Mesothelial cell of epicardium (in vitro differentiated cells): ENCODE measurements at regions not wholly inside any gene's neighbourhood (a gene's known extent, or its start where the extent isn't known, plus 50 kb on each side); places are given as distances from the start of the nearest gene placed in this dataset.
A peak's percentile ranks its signal among the peaks of the same experiment; 100 is the strongest.

Experiments
- DNase-seq, 2 experiments: peaks; one replicate each; pipeline ENCODE4 v3.0.0; 2021; ENCODE audit warnings: low spot score in 2 of 2; ENCODE audit not compliant: unreplicated experiment in 2 of 2
- H3K27ac Mint-ChIP-seq: 2 replicates; pipeline ENCODE4 v1.8.0; 2021; ENCODE audit warnings: mixed read lengths
- H3K27me3 Mint-ChIP-seq: 2 replicates; pipeline ENCODE4 v1.8.0; 2021; ENCODE audit warnings: low read depth, mixed read lengths
- H3K36me3 Mint-ChIP-seq: 2 replicates; pipeline ENCODE4 v1.8.0; 2021; ENCODE audit warnings: mixed read lengths
- H3K4me1 Mint-ChIP-seq: 2 replicates; pipeline ENCODE4 v1.8.0; 2021; ENCODE audit warnings: mixed read lengths
- H3K4me3 Mint-ChIP-seq: 2 replicates; pipeline ENCODE4 v1.8.0; 2021; ENCODE audit warnings: mild to moderate bottlenecking, moderate library complexity, mixed read lengths
- H3K9me3 Mint-ChIP-seq: 2 replicates; pipeline ENCODE4 v1.8.0; 2021; ENCODE audit warnings: mixed read lengths
- CTCF ChIP-seq: fragments of 200-600 bp; sonication (generic); IDR thresholded peaks from one replicate; pipeline ENCODE4 v1.5.0; 2021; ENCODE audit warnings: antibody characterized with exemption; ENCODE audit not compliant: unreplicated experiment

GRCh38 chr10:130357226-130357625 is 221.0 kb downstream of the GLRX3 start:
- Mint-ChIP-seq H3K36me3 (no peaks in the 10 kb centered on the region), H3K4me1 (peaks cover 12% of the 10 kb centered on the region), H3K27me3 (peaks cover 57% of the 10 kb centered on the region), H3K27ac (no peak overlapping the region), H3K4me3 (no peak overlapping the region), H3K9me3 (no peaks in the 10 kb centered on the region)
- no peak for DNase-seq
- TF ChIP-seq CTCF: no peak

DNA sequence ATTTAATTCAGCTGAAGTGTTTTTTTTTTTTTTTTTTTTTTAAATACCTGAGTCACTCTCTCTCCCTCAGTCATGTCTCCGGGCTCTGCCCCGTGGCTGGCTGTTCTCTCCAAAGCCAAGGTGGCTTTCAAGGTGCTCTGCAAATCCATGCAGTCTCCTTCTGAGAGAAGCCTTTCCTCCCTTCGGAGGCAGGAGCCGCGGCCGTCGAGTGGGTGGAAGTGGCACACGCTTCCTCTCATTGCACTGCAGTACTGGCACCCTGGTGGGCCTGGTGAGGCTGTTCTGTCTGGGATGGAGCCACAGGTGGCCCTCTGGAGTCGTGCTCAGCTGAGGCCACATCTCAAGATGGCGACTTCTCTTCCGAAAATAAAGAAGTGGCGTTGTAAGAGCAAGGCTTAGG is 221.8 kb downstream of the GLRX3 start:
- no peak for TF ChIP-seq CTCF
- H3K36me3 Mint-ChIP-seq: no peaks in the 10 kb centered on the region
- no peak for DNase-seq

DNA sequence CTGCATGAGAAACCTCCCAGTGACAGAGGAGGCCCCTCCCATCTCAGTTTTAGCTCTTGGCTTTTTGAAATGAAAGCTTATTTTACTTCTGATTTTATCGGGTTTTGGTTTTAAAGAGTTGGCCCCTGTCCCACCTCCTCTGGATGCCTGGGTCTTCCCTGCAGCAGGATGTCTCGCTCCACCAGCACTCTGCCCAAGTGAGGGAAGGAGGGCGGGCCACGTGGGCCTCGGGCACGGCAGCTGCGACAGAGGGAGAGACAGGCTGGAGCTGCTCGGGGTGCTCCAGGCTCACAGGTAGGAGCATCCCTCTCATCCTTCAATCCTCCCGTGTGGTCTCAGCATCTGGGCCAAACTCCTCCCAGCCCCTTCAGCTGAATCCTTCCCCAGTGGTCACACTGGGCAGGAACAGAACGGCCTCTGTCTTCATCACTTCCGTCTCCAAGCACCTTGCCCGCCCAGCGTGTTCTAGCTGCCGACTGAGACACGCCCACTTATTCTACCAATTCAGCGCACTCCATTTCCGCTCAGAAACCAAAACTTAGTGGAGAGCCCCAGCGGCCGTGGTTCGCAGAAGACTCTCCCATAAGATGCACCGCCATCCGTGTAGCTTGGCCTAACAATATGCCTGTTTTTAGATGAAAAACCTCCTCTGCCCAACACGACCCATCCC is 222.9 kb downstream of the GLRX3 start:
- TF ChIP-seq CTCF: no peak
- peaks cover 68% of the 10 kb centered on the region for H3K27me3 Mint-ChIP-seq
- no peaks in the 10 kb centered on the region for H3K36me3 Mint-ChIP-seq
- H3K4me1 Mint-ChIP-seq: peaks cover 21% of the 10 kb centered on the region
- H3K27ac Mint-ChIP-seq: no peak overlapping the region
- DNase-seq: no peak
- no peaks in the 10 kb centered on the region for H3K9me3 Mint-ChIP-seq
- H3K4me3 Mint-ChIP-seq: no peak overlapping the region

More for the DNA sequence above, 221.8 kb downstream of the GLRX3 start:
- Mint-ChIP-seq H3K27me3 (peaks cover 64% of the 10 kb centered on the region), H3K4me3 (no peak overlapping the region), H3K4me1 (peaks cover 19% of the 10 kb centered on the region), H3K9me3 (no peaks in the 10 kb centered on the region), H3K27ac (no peak overlapping the region)

DNA sequence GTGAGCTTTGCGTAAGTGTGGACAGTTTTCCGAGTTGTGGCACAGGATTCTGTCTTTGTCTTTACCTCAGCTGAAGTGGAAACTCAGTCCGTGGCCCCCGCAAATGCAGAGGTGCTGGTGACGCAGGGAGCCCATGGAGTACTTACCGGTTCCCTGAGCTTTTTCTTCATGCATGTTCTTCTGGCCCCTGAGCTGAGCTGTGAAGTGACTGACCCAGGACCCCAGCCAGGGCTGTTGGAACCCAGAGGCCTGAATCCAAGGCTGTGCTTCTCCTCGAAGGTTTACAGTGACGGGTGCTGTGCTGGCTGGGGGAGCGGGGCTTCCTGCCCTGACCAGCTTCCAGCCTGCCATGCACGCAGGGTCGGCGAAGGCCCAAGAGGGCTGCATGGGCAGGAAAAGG is 223.5 kb downstream of the GLRX3 start:
- H3K36me3 Mint-ChIP-seq: no peaks in the 10 kb centered on the region

DNA sequence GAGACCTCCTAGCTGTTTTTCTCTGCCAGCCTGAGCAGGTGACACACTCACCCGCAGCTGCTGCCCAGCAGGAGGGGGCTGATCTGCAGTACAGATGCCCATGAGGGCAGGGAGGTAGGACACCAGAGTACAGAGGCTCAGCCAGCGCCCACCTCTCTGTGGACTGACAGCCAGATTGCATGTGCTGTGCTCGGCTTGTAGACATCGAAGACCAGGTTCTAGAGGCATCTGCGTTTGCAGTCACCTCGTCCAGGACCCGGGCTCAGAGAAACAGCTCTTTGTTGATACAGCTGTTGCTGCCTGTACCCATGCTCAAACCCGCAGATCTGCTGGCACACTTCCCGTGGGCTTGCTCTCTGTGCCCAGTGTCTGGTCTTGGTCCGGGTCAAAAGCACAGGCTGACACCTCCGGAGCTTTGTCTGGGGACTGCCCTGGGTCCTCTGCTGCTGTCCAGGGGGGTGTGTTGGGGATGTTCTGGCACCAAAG is 224.7 kb downstream of the GLRX3 start:
- peaks cover 73% of the 10 kb centered on the region for H3K27me3 Mint-ChIP-seq
- H3K4me3 Mint-ChIP-seq: no peak overlapping the region
- no peak for TF ChIP-seq CTCF
- peak in 1 of 2 experiments; percentile 36 for DNase-seq
- H3K4me1 Mint-ChIP-seq: peaks cover 21% of the 10 kb centered on the region
- H3K36me3 Mint-ChIP-seq: no peaks in the 10 kb centered on the region
- H3K27ac Mint-ChIP-seq: no peak overlapping the region
- no peaks in the 10 kb centered on the region for H3K9me3 Mint-ChIP-seq

More for the DNA sequence above, 223.5 kb downstream of the GLRX3 start:
- H3K9me3 Mint-ChIP-seq: no peaks in the 10 kb centered on the region
- no peak overlapping the region for H3K4me3 Mint-ChIP-seq
- peaks cover 21% of the 10 kb centered on the region for H3K4me1 Mint-ChIP-seq
- no peak for TF ChIP-seq CTCF
- peak in 1 of 2 experiments; percentile 16 for DNase-seq
- H3K27me3 Mint-ChIP-seq: peaks cover 69% of the 10 kb centered on the region
- no peak overlapping the region for H3K27ac Mint-ChIP-seq
